Cardiac septum (tissue), 1 donor: ENCODE measurements at regions not wholly inside any gene's neighbourhood (a gene's known extent, or its start where the extent isn't known, plus 50 kb on each side); places are given as distances from the start of the nearest gene placed in this dataset.

Experiments used
- DNase-seq: peaks from one replicate; pipeline ENCODE4 v3.0.0-alpha.2; 2020; ENCODE audit warnings: low spot score
- intact Hi-C: fragments of 100-400 bp; cut with DNase I; formaldehyde crosslinking; loops from one replicate; pipeline ENCODE4 v1.14.0; 2022
- donor health status: DM: no; HTN: no; CAD: no.

GRCh38 chr14:94685681-94686485 lies 73.7 kb downstream of the SERPINA3 start:
- intact Hi-C loops = loop anchor here (5.0 kb wide), 2 partner anchors 416 to 746 kb away; no protein-coding TSS in a partner anchor
- DNase-seq = peak; percentile 63

DNA sequence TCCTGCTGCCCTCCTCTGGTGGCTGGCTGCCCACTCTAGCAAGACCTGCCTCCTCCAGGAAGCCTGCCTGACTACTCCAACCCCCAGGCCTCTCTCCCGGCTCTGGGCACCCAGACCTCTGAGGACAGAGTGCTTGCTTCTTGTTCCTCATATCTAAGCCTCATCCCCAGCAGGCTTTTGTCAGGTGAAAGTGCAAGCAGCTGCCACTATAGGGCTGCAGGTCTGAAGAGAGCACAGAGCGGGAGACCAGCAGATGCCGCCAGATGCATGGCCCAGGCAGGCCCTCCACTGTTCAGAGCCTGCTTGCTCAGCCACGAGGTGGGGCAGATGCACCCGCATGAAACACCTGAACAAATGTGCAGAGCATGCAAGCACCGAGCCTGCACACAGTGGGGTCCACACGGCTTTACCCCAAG lies 73.0 kb downstream of the SERPINA3 start:
- intact Hi-C loops = loop anchor here (5.0 kb wide), 2 partner anchors 417 to 747 kb away; no protein-coding TSS in a partner anchor
- DNase-seq = peak; percentile 44

- intact Hi-C loops = no loop called here
- peak; percentile 51 for DNase-seq
These were observed 70.5 kb downstream of the SERPINA3 start for GRCh38 chr14:94682736-94683135.

DNA sequence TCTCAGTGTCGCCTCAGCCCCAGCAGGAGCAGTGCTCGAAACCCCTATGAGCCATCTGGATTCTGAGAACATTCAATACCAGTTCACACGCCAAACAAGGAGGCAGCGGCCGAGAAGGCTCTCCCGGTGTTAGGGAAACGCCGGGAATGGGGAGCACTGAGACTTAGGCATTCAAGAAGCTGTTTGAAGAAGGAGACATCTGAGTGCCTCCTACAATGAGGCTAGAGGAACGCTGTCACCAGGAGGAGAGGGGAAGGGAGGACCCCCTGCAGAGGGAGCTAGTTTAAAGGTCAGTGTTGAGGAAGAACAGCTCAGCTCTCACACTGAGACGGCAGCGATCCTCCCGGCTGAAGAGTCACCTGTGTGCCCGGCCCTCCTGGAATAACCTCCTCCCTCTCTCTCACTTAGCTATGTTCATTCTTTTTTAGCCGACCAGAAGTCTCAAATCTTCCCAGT lies 69.9 kb downstream of the SERPINA3 start:
- DNase-seq = peak; percentile 63
- intact Hi-C loops = no loop called here

- intact Hi-C loops = no loop called here
- peak; percentile 38 for DNase-seq
These were observed 69.3 kb downstream of the SERPINA3 start for GRCh38 chr14:94681300-94682060.

- intact Hi-C loops = no loop called here
- DNase-seq = peak; percentile 35
These were observed 68.7 kb downstream of the SERPINA3 start for GRCh38 chr14:94680862-94681288.

GRCh38 chr14:94679937-94680861 lies 68.0 kb downstream of the SERPINA3 start:
- intact Hi-C loops = no loop called here
- DNase-seq = peak; percentile 54

- intact Hi-C loops = no loop called here
These were observed 67.1 kb downstream of the SERPINA3 start for GRCh38 chr14:94679106-94679810.

DNA sequence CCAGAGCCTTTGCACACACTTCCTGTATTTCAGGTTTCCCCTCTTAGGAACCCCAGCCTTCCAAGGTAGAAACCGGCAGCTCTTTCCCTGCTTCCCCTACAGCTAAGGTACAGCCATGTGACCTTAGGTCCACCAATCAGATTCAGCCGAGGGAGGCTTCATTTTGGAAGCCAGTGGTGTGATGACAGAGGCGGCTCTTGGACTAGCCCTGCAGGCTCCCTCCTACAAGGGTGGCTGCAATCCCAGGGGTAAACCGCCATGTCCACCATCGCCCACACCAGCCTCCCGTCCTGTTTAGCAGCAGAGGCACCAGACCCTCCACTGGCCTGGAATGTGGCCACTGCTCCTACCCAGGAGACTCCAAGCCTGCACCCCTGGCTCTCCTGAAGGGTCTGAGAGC lies 65.6 kb downstream of the SERPINA3 start:
- DNase-seq = peak; percentile 54
- intact Hi-C loops = no loop called here

More at GRCh38 chr14:94679106-94679810, 67.1 kb downstream of the SERPINA3 start:
- peak; percentile 67 for DNase-seq

- intact Hi-C loops = no loop called here
- peak; percentile 19 for DNase-seq
These were observed 65.0 kb downstream of the SERPINA3 start for GRCh38 chr14:94677213-94677612.

- intact Hi-C loops = no loop called here
- peak; percentile 17 for DNase-seq
These were observed 64.4 kb downstream of the SERPINA3 start for GRCh38 chr14:94676495-94677185.

GRCh38 chr14:94675036-94675435 lies 62.8 kb downstream of the SERPINA3 start:
- intact Hi-C loops = no loop called here
- peak; percentile 57 for DNase-seq

DNA sequence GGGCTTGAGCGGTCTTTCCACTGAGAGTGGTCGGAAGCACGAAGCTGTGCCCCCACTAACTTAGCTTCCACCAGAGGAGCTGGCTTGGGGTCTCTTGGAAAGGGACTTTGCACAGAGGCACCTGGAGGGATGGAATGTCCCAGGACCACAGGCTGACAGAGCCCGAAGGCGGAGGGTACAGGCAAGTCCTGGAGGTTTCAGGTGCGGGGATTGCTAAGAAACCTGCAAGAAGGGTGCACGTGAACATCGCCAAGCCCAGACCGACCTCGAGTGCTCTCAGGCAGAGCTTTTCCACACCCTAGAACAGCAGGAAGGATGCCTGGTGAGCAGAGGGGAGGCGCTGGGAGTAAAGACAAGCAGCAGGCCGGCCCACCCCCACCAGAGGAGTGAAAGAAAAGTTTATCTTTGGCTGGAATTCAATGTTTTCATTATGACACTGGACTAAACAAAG lies 61.6 kb downstream of the SERPINA3 start:
- DNase-seq = peak; percentile 62
- intact Hi-C loops = no loop called here
